ENCODE measurements at regions not wholly inside any gene's neighbourhood (a gene's known extent, or its start where the extent isn't known, plus 50 kb on each side); places are given as distances from the start of the nearest gene placed in this dataset.

GRCh38 chr2:117064021-117064420, 750.5 kb upstream of the DDX18 start:
- no peak for TF ChIP-seq CTCF (IDR thresholded peaks at IDR 0.05)
- no peak for TF ChIP-seq POLR2A (IDR thresholded peaks at IDR 0.05)
